HCT116 (cell line): ENCODE measurements at regions not wholly inside any gene's neighbourhood (a gene's known extent, or its start where the extent isn't known, plus 50 kb on each side); places are given as distances from the start of the nearest gene placed in this dataset.

ENCODE experiments used
- CEBPB ChIP-seq: IDR thresholded peaks from 2 replicates; pipeline ENCODE4 v1.6.1; 2012; ENCODE audit warnings: low read depth
- EGR1 ChIP-seq: IDR thresholded peaks from 2 replicates; pipeline ENCODE4 v1.6.1; 2012; ENCODE audit warnings: low read depth
- EZH2phosphoT487 ChIP-seq: fragments of 200-600 bp; IDR thresholded peaks from 2 replicates; pipeline ENCODE4 v1.6.1; 2018; ENCODE audit warnings: antibody characterized with exemption, borderline replicate concordance
- RAD21 ChIP-seq: IDR thresholded peaks from 2 replicates; pipeline ENCODE4 v1.6.1; 2012; ENCODE audit warnings: low read depth, mild to moderate bottlenecking
- ZFX ChIP-seq: fragments of 450-650 bp; IDR thresholded peaks from 2 replicates; pipeline ENCODE4 v1.6.1; 2017
- ZNF274 ChIP-seq: fragments of 200-500 bp; sonication (Bioruptor generic); IDR thresholded peaks from 2 replicates; pipeline ENCODE4 v1.6.1; 2014; ENCODE audit warnings: mild to moderate bottlenecking, low read depth, low read length, inconsistent platforms
- TF ChIP-seq, protein P1 (sequence below): IDR thresholded peaks from 2 replicates; pipeline ENCODE4 v1.6.1; 2012
- TF ChIP-seq, protein P2 (sequence below), 3 experiments: fragments of 200-600 bp in 1 of 3; sonication (generic) in 1 of 3; IDR thresholded peaks in 2 of 3; conservative IDR thresholded peaks in 1 of 3; 2 replicates each; pipeline ENCODE4 v1.5.1; 2012 to 2017; ENCODE audit warnings: low read depth in 2 of 3, low read length in 2 of 3, antibody characterized with exemption in 1 of 3, borderline replicate concordance in 1 of 3, control low read depth in 1 of 3, mild to moderate bottlenecking in 1 of 3, mixed read lengths in 1 of 3, mixed run types in 1 of 3, moderate library complexity in 1 of 3; ENCODE audit not compliant: insufficient read depth in 1 of 3
- TF ChIP-seq, protein P3 (sequence below): IDR thresholded peaks from 2 replicates; pipeline ENCODE4 v1.6.1; 2012; ENCODE audit warnings: low read depth
- TF ChIP-seq, protein P4 (sequence below): IDR thresholded peaks from 2 replicates; pipeline ENCODE4 v1.6.1; 2011; ENCODE audit warnings: mild to moderate bottlenecking, low read length, moderate library complexity; ENCODE audit not compliant: insufficient replicate concordance; ENCODE audit errors: extremely low read depth

DNA sequence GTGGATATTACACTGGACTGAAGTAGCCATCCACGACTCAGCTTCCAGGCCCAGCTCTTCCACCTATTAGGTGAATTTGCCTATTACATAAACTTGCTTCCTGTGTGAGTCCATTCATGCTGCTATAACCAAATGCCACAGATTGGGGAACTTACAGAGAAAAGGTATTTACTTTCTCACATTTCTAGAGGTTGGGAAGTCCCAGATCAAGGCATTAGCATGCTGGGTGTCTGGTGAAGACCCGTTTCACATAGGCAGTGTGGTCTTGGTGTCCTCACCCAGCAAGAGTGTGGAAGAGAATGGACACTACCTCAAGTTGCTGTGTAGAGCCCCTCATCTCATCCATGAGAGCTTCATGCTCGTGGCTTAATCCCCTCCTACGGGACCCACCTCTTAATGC lies 282.6 kb downstream of the IRX1 start:
- no peak for TF ChIP-seq ZFX
- TF ChIP-seq EZH2phosphoT487: no peak
- TF ChIP-seq, protein P1, sequence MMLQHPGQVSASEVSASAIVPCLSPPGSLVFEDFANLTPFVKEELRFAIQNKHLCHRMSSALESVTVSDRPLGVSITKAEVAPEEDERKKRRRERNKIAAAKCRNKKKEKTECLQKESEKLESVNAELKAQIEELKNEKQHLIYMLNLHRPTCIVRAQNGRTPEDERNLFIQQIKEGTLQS: no peak
- no peak for TF ChIP-seq RAD21
- TF ChIP-seq, protein P2, sequence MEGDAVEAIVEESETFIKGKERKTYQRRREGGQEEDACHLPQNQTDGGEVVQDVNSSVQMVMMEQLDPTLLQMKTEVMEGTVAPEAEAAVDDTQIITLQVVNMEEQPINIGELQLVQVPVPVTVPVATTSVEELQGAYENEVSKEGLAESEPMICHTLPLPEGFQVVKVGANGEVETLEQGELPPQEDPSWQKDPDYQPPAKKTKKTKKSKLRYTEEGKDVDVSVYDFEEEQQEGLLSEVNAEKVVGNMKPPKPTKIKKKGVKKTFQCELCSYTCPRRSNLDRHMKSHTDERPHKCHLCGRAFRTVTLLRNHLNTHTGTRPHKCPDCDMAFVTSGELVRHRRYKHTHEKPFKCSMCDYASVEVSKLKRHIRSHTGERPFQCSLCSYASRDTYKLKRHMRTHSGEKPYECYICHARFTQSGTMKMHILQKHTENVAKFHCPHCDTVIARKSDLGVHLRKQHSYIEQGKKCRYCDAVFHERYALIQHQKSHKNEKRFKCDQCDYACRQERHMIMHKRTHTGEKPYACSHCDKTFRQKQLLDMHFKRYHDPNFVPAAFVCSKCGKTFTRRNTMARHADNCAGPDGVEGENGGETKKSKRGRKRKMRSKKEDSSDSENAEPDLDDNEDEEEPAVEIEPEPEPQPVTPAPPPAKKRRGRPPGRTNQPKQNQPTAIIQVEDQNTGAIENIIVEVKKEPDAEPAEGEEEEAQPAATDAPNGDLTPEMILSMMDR (IDR thresholded peaks at IDR 0.05 in 2 of 3, conservative IDR thresholded peaks at IDR 0.05 in 1 of 3; ENCODE audit: borderline replicate concordance in 1 of 3, insufficient read depth in 1 of 3, low read depth in 2 of 3, low read length in 2 of 3): no peak
- TF ChIP-seq ZNF274: no peak
- TF ChIP-seq CEBPB: no peak
- TF ChIP-seq, protein P3, sequence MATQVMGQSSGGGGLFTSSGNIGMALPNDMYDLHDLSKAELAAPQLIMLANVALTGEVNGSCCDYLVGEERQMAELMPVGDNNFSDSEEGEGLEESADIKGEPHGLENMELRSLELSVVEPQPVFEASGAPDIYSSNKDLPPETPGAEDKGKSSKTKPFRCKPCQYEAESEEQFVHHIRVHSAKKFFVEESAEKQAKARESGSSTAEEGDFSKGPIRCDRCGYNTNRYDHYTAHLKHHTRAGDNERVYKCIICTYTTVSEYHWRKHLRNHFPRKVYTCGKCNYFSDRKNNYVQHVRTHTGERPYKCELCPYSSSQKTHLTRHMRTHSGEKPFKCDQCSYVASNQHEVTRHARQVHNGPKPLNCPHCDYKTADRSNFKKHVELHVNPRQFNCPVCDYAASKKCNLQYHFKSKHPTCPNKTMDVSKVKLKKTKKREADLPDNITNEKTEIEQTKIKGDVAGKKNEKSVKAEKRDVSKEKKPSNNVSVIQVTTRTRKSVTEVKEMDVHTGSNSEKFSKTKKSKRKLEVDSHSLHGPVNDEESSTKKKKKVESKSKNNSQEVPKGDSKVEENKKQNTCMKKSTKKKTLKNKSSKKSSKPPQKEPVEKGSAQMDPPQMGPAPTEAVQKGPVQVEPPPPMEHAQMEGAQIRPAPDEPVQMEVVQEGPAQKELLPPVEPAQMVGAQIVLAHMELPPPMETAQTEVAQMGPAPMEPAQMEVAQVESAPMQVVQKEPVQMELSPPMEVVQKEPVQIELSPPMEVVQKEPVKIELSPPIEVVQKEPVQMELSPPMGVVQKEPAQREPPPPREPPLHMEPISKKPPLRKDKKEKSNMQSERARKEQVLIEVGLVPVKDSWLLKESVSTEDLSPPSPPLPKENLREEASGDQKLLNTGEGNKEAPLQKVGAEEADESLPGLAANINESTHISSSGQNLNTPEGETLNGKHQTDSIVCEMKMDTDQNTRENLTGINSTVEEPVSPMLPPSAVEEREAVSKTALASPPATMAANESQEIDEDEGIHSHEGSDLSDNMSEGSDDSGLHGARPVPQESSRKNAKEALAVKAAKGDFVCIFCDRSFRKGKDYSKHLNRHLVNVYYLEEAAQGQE: no peak
- no peak for TF ChIP-seq EGR1
- TF ChIP-seq, protein P4, sequence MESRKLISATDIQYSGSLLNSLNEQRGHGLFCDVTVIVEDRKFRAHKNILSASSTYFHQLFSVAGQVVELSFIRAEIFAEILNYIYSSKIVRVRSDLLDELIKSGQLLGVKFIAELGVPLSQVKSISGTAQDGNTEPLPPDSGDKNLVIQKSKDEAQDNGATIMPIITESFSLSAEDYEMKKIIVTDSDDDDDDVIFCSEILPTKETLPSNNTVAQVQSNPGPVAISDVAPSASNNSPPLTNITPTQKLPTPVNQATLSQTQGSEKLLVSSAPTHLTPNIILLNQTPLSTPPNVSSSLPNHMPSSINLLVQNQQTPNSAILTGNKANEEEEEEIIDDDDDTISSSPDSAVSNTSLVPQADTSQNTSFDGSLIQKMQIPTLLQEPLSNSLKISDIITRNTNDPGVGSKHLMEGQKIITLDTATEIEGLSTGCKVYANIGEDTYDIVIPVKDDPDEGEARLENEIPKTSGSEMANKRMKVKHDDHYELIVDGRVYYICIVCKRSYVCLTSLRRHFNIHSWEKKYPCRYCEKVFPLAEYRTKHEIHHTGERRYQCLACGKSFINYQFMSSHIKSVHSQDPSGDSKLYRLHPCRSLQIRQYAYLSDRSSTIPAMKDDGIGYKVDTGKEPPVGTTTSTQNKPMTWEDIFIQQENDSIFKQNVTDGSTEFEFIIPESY: no peak
